ENCODE measurements at regions not wholly inside any gene's neighbourhood (a gene's known extent, or its start where the extent isn't known, plus 50 kb on each side); places are given as distances from the start of the nearest gene placed in this dataset.

DNA sequence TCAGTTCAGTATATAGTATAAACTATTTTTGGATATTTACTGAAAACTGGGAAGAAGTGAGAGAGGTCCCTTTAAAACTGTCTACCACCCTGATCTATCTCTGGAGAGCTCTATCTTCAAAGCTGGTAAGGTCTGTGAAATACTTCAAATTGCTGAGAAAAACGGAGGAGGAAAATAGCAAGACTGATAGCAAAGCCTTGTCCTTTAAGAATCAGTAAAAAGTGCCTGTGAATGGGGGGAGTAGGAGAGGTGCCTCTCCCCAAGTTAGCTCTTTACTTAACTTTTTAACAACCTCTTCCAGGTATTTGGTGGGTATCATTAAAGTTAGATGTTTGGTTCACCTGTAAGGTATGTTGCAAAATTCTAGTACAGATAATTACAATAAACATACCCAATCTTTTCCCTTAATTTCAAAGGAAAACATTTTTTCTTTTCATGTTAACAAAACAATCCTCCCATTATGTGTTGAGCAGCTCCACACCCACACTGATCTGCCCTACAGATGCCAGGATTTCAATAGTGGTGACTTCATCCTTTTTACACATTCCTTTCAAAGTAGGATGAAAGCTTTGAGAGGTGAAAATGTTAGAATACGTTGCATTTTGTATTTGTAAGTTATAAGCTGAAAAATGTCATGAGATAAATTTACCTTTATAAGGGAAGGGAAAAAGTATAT lies 149.2 kb downstream of the CRPPA start (continued):
- TF ChIP-seq MED1 (CRISPR knock-in tag; IDR thresholded peaks at IDR 0.05; ENCODE audit: borderline replicate concordance) = no peak
- TF ChIP-seq, protein P1, sequence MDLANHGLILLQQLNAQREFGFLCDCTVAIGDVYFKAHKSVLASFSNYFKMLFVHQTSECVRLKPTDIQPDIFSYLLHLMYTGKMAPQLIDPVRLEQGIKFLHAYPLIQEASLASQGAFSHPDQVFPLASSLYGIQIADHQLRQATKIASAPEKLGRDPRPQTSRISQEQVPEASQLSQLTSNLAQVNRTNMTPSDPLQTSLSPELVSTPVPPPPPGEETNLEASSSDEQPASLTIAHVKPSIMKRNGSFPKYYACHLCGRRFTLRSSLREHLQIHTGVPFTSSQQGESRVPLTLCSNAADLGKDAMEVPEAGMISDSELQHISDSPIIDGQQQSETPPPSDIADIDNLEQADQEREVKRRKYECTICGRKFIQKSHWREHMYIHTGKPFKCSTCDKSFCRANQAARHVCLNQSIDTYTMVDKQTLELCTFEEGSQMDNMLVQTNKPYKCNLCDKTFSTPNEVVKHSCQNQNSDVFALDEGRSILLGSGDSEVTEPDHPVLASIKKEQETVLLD (IDR thresholded peaks at IDR 0.05) = no peak

DNA sequence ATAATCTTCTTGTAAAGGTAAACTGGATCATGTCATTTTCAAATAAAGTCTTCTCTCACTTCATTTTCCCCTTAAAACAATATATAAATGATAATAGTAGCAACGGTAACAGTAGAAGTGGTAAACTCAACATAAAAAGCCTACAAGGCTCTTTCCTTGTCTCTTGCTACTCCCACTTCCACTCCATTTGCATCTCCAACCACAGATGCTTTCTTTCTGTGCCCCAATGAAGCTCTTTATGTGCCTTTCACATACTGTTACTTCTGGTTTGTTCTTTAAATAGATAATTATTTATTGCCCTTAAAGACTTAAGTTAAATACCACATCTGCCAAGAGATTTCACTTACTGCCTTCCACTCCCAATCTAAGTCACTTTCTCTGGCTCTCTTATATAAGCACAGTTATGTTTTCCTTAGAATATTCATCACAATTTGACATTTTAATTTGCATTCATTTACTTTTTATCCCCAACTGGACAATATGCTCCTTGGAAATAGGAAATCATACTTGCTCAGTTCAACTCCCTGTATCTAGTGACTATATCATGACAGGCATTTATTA lies 149.9 kb downstream of the CRPPA start:
- ATAC-seq (no peak), DNase-seq (ENCODE audit: extremely low read depth in 1 of 4, low spot score in 3 of 4) (no peak), FAIRE-seq (no peak)
- H3K9ac ChIP-seq (ENCODE audit: insufficient read depth in 1 of 2, low read depth in 2 of 2, low read length in 2 of 2) = no peak overlapping the region
- no peaks in the 10 kb centered on the region for H4K20me1 ChIP-seq (replicated peaks; ENCODE audit: control insufficient read depth, insufficient read depth, low read length)
- peaks cover 35% of the 10 kb centered on the region for H3K9me3 ChIP-seq (replicated peaks; ENCODE audit: control insufficient read depth, insufficient read depth, low read depth, low read length)
- H2AFZ ChIP-seq (ENCODE audit: low read depth, low read length) = no peak overlapping the region
- in situ Hi-C loops (cut with MboI) (no loop called here), intact Hi-C loops (cut with micrococcal nuclease) (no loop called here)
- H3K4me1 ChIP-seq (replicated peaks in 1 of 2; ENCODE audit: control insufficient read depth in 2 of 2, insufficient read depth in 2 of 2, low read length in 2 of 2) = peaks cover 8 to 22% of the 10 kb centered on the region in 2 experiments; a peak in 4 of 5 replicates
- H3K36me3 ChIP-seq (ENCODE audit: control insufficient read depth, insufficient read depth, low read length) = peaks cover 79% of the 10 kb centered on the region
- H3K79me2 ChIP-seq (ENCODE audit: control insufficient read depth, insufficient read depth, low read length) = peaks cover 81% of the 10 kb centered on the region
- 78% methylated on average over 1 of the region's 1 CpG for WGBS (ENCODE audit: insufficient coverage, low coverage, missing lambda C conversion rate)
- H3K27ac ChIP-seq (ENCODE audit: extremely low read depth, low read depth, low read length) = peak overlapping the region; percentile 25; the same call in 2 of the 3 replicates
- TF ChIP-seq MEF2A (IDR thresholded peaks at IDR 0.05; ENCODE audit: control insufficient read depth, low read depth, low read length) (no peak), ZNF134 (CRISPR knock-in tag; conservative IDR thresholded peaks at IDR 0.05) (no peak), POLR2G (IDR thresholded peaks at IDR 0.05; ENCODE audit: low read depth, low read length) (0 out of 2 replicates have a peak, but pooled peaks have one; percentile 19), GATAD2B (IDR thresholded peaks at IDR 0.05; ENCODE audit: borderline replicate concordance) (no peak), PURB (CRISPR knock-in tag; IDR thresholded peaks at IDR 0.05; ENCODE audit: low read depth) (no peak), ZNF75A (CRISPR knock-in tag; IDR thresholded peaks at IDR 0.05) (no peak), ZNF79 (CRISPR knock-in tag; IDR thresholded peaks at IDR 0.05; ENCODE audit: low read depth) (no peak), TAF9B (IDR thresholded peaks at IDR 0.05; ENCODE audit: partially characterized antibody) (no peak), CBX1 (IDR thresholded peaks at IDR 0.05; ENCODE audit: low read depth) (no peak)
- TF ChIP-seq, protein P2, sequence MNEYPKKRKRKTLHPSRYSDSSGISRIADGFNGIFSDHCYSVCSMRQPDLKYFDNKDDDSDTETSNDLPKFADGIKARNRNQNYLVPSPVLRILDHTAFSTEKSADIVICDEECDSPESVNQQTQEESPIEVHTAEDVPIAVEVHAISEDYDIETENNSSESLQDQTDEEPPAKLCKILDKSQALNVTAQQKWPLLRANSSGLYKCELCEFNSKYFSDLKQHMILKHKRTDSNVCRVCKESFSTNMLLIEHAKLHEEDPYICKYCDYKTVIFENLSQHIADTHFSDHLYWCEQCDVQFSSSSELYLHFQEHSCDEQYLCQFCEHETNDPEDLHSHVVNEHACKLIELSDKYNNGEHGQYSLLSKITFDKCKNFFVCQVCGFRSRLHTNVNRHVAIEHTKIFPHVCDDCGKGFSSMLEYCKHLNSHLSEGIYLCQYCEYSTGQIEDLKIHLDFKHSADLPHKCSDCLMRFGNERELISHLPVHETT (CRISPR knock-in tag; conservative IDR thresholded peaks at IDR 0.05 in 1 of 2, IDR thresholded peaks at IDR 0.05 in 1 of 2) = 0 out of 4 replicates have a peak, but pooled peaks of 1 of the 2 experiments have one; percentile 8
- H3K27me3 ChIP-seq (ENCODE audit: control insufficient read depth in 2 of 2, insufficient read depth in 2 of 2, low read length in 2 of 2) = no peaks in the 10 kb centered on the region
- no peak overlapping the region for H3K4me3 ChIP-seq
- no peaks in the 10 kb centered on the region for H3K9me1 ChIP-seq (ENCODE audit: control insufficient read depth, insufficient read depth, low read length)
- H3K4me2 ChIP-seq (ENCODE audit: insufficient read depth, low read length) = no peak overlapping the region
- ChIA-PET CTCF (ENCODE audit: low intra/inter-chr PET ratio) (no interaction called here), POLR2A (interaction anchor here (1.0 kb wide), 1 partner anchor 31 kb away, joined by 3 read pairs; no protein-coding TSS in a partner anchor)
- no TSS peak for BruUV-seq (replicated peaks)
